GM12865 (cell line): ENCODE measurements at regions not wholly inside any gene's neighbourhood (a gene's known extent, or its start where the extent isn't known, plus 50 kb on each side); places are given as distances from the start of the nearest gene placed in this dataset.

Experiments used
- DNase-seq: peaks from one replicate; pipeline ENCODE4 v3.0.0; 2010; ENCODE audit warnings: low read depth
- H3K4me3 ChIP-seq: 2 replicates; pipeline ENCODE4 v1.5.1; 2011; ENCODE audit warnings: mild to moderate bottlenecking, low read depth, low read length, control low read depth
- CTCF ChIP-seq: IDR thresholded peaks from 2 replicates; pipeline ENCODE4 v1.5.1; 2011; ENCODE audit warnings: low read length, control low read depth, low read depth, inconsistent platforms; ENCODE audit not compliant: insufficient read depth; ENCODE audit errors: missing control alignments

GRCh38 chr4:13196721-13197120 is 287.4 kb downstream of the RAB28 start:
- H3K4me3 ChIP-seq: no peak overlapping the region
- TF ChIP-seq CTCF: no peak
- DNase-seq: no peak

- no peak for DNase-seq
- no peak for TF ChIP-seq CTCF
- H3K4me3 ChIP-seq: no peak overlapping the region
Observed at GRCh38 chr4:13193662-13194061, 290.5 kb downstream of the RAB28 start.

GRCh38 chr4:13190093-13190721 is 293.9 kb downstream of the RAB28 start:
- no peak overlapping the region for H3K4me3 ChIP-seq
- DNase-seq: no peak
- TF ChIP-seq CTCF: no peak

GRCh38 chr4:13184199-13184598 is 299.9 kb downstream of the RAB28 start:
- no peak overlapping the region for H3K4me3 ChIP-seq
- DNase-seq: no peak
- TF ChIP-seq CTCF: no peak

GRCh38 chr4:13182133-13182532 is 302.0 kb downstream of the RAB28 start:
- no peak overlapping the region for H3K4me3 ChIP-seq
- DNase-seq: no peak
- TF ChIP-seq CTCF: no peak

GRCh38 chr4:13181681-13182080 is 302.5 kb downstream of the RAB28 start:
- no peak for TF ChIP-seq CTCF
- DNase-seq: no peak
- H3K4me3 ChIP-seq: no peak overlapping the region

- TF ChIP-seq CTCF: no peak
- DNase-seq: no peak
- no peak overlapping the region for H3K4me3 ChIP-seq
Observed at GRCh38 chr4:13180701-13181100, 303.4 kb downstream of the RAB28 start.
